ENCODE measurements at regions not wholly inside any gene's neighbourhood (a gene's known extent, or its start where the extent isn't known, plus 50 kb on each side); places are given as distances from the start of the nearest gene placed in this dataset.

DNA sequence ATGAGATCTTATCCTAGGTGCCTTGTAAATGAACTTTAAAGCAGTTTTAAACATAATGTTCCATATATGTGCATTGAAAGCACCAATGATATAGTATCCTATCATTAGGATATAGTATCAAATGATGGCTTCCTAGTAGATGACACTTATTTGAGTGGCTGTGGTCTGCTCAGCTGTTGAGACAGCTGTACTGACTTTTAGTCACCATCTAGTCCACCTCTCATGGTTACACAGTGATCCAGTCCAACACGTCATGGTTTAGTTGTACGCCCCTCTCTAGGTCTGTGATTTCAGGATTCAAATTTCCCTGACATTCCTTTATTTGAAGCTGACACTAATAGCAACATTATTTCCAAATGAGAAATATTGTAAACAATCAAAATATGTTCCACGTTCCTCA lies 127.3 kb upstream of the TUT7 start:
- TF ChIP-seq, protein P1, sequence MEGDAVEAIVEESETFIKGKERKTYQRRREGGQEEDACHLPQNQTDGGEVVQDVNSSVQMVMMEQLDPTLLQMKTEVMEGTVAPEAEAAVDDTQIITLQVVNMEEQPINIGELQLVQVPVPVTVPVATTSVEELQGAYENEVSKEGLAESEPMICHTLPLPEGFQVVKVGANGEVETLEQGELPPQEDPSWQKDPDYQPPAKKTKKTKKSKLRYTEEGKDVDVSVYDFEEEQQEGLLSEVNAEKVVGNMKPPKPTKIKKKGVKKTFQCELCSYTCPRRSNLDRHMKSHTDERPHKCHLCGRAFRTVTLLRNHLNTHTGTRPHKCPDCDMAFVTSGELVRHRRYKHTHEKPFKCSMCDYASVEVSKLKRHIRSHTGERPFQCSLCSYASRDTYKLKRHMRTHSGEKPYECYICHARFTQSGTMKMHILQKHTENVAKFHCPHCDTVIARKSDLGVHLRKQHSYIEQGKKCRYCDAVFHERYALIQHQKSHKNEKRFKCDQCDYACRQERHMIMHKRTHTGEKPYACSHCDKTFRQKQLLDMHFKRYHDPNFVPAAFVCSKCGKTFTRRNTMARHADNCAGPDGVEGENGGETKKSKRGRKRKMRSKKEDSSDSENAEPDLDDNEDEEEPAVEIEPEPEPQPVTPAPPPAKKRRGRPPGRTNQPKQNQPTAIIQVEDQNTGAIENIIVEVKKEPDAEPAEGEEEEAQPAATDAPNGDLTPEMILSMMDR (IDR thresholded peaks at IDR 0.05 in 8 of 11, conservative IDR thresholded peaks at IDR 0.05 in 3 of 11) = no peak
- TF ChIP-seq POLR2AphosphoS5 (IDR thresholded peaks at IDR 0.05) (no peak), POLR2A (IDR thresholded peaks at IDR 0.05) (no peak)

Measured in spleen (tissue), 7 donors.